H9 (cell line): ENCODE measurements at regions not wholly inside any gene's neighbourhood (a gene's known extent, or its start where the extent isn't known, plus 50 kb on each side); places are given as distances from the start of the nearest gene placed in this dataset.
A peak's percentile ranks its signal among the peaks of the same experiment; 100 is the strongest.

Experiments
- DNase-seq: peaks from one replicate; pipeline ENCODE4 v3.0.0-alpha.2; 2017
- H2AFZ ChIP-seq: one replicate; pipeline ENCODE4 v1.6.1; 2013; ENCODE audit warnings: mild to moderate bottlenecking, low read length, control low read depth, moderate library complexity
- H2AK5ac ChIP-seq: 2 replicates; pipeline ENCODE4 v1.6.1; 2013; ENCODE audit warnings: low read length, control low read depth, mixed read lengths; ENCODE audit not compliant: insufficient read length
- H2BK120ac ChIP-seq: one replicate; pipeline ENCODE4 v1.6.1; 2013; ENCODE audit warnings: low read depth, mild to moderate bottlenecking, low read length, control low read depth, inconsistent platforms; ENCODE audit not compliant: poor library complexity, severe bottlenecking
- H2BK12ac ChIP-seq: 2 replicates; pipeline ENCODE4 v1.6.1; 2013; ENCODE audit warnings: low read length, control low read depth, mixed read lengths, low read depth; ENCODE audit not compliant: insufficient read length
- H2BK15ac ChIP-seq: 2 replicates; pipeline ENCODE4 v1.6.1; 2013; ENCODE audit warnings: low read depth, low read length, control low read depth
- H2BK20ac ChIP-seq: one replicate; pipeline ENCODE4 v1.6.1; 2013; ENCODE audit warnings: low read depth, mild to moderate bottlenecking, low read length, control low read depth, inconsistent platforms; ENCODE audit not compliant: poor library complexity, severe bottlenecking
- H2BK5ac ChIP-seq: 2 replicates; pipeline ENCODE4 v1.6.1; 2013; ENCODE audit warnings: low read length, control low read depth, mixed read lengths; ENCODE audit not compliant: insufficient read length
- H3K14ac ChIP-seq: 2 replicates; pipeline ENCODE4 v1.6.1; 2013; ENCODE audit warnings: low read length, control low read depth; ENCODE audit not compliant: insufficient read depth
- H3K18ac ChIP-seq: 2 replicates; pipeline ENCODE4 v1.6.1; 2013; ENCODE audit warnings: low read depth, mild to moderate bottlenecking, mixed read lengths, low read length, control low read depth; ENCODE audit not compliant: insufficient read length
- H3K23ac ChIP-seq: 2 replicates; pipeline ENCODE4 v1.6.1; 2013; ENCODE audit warnings: low read length, control low read depth, mixed read lengths, low read depth; ENCODE audit not compliant: insufficient read length
- H3K23me2 ChIP-seq: 2 replicates; pipeline ENCODE4 v1.6.1; 2013; ENCODE audit warnings: low read depth, mild to moderate bottlenecking, mixed read lengths, low read length, control low read depth; ENCODE audit not compliant: insufficient read length, poor library complexity, severe bottlenecking
- H3K27ac ChIP-seq: 2 replicates; pipeline ENCODE4 v1.5.1; 2013; ENCODE audit warnings: low read length, control low read depth, mixed read lengths, low read depth; ENCODE audit not compliant: insufficient read length
- H3K27me3 ChIP-seq: 2 replicates; pipeline ENCODE4 v1.6.1; 2013; ENCODE audit warnings: low read length, control low read depth, inconsistent platforms; ENCODE audit not compliant: insufficient read depth
- H3K4ac ChIP-seq: 2 replicates; pipeline ENCODE4 v1.6.1; 2013; ENCODE audit warnings: low read depth, mild to moderate bottlenecking, control low read depth, inconsistent platforms, low read length, moderate library complexity
- H3K4me1 ChIP-seq: 2 replicates; pipeline ENCODE4 v1.6.1; 2013; ENCODE audit warnings: low read length, control low read depth, inconsistent platforms; ENCODE audit not compliant: insufficient read depth
- H3K4me2 ChIP-seq: 2 replicates; pipeline ENCODE4 v1.6.1; 2013; ENCODE audit warnings: low read length, control low read depth, mixed read lengths; ENCODE audit not compliant: insufficient read length, insufficient read depth
- H3K56ac ChIP-seq: 2 replicates; pipeline ENCODE4 v1.6.1; 2013; ENCODE audit warnings: low read depth, mild to moderate bottlenecking, mixed read lengths, low read length, control low read depth; ENCODE audit not compliant: insufficient read length
- H3K79me1 ChIP-seq: 2 replicates; pipeline ENCODE4 v1.6.1; 2013; ENCODE audit warnings: low read depth, mild to moderate bottlenecking, moderate library complexity, low read length, control low read depth, inconsistent platforms; ENCODE audit not compliant: insufficient read depth, poor library complexity, severe bottlenecking
- H3K79me2 ChIP-seq: 2 replicates; pipeline ENCODE4 v1.6.1; 2013; ENCODE audit warnings: low read length, control low read depth, inconsistent platforms; ENCODE audit not compliant: insufficient read depth
- H3K9ac ChIP-seq: 2 replicates; pipeline ENCODE4 v1.6.1; 2013; ENCODE audit warnings: low read length, control low read depth, mixed read lengths; ENCODE audit not compliant: insufficient read length; ENCODE audit errors: extremely low read depth
- H3K9me3 ChIP-seq: one replicate; pipeline ENCODE4 v1.6.1; 2013; ENCODE audit warnings: low read depth, low read length, inconsistent platforms; ENCODE audit not compliant: control insufficient read depth
- H3T11ph ChIP-seq: one replicate; pipeline ENCODE4 v1.6.1; 2013; ENCODE audit warnings: mild to moderate bottlenecking, low read length, control low read depth, inconsistent platforms
- H4K20me1 ChIP-seq: one replicate; pipeline ENCODE4 v1.6.1; 2013; ENCODE audit not compliant: control insufficient read depth, insufficient read length, insufficient read depth
- H4K5ac ChIP-seq: 2 replicates; pipeline ENCODE4 v1.6.1; 2013; ENCODE audit warnings: low read depth, mild to moderate bottlenecking, mixed read lengths, low read length, control low read depth; ENCODE audit not compliant: insufficient read length
- H4K8ac ChIP-seq: replicated peaks from 2 replicates; pipeline ENCODE4 v1.6.1; 2013; ENCODE audit warnings: low read length, control low read depth, mixed read lengths, low read depth; ENCODE audit not compliant: insufficient read length
- H4K91ac ChIP-seq: 2 replicates; pipeline ENCODE4 v1.6.1; 2013; ENCODE audit warnings: low read depth, mild to moderate bottlenecking, moderate library complexity, mixed read lengths, low read length, control low read depth; ENCODE audit not compliant: insufficient read length
- H3K27ac Mint-ChIP-seq, 3 experiments: 2 replicates in 2 of 3; 3 replicates in 1 of 3; pipeline ENCODE4 v1.8.0; 2020 to 2021; ENCODE audit warnings: mixed read lengths in 3 of 3, mild to moderate bottlenecking in 1 of 3, moderate library complexity in 1 of 3
- H3K27me3 Mint-ChIP-seq: 2 replicates; pipeline ENCODE4 v1.8.0; 2021; ENCODE audit warnings: low read depth, mild to moderate bottlenecking, moderate library complexity, mixed read lengths
- H3K36me3 Mint-ChIP-seq, 3 experiments: 2 replicates in 2 of 3; 3 replicates in 1 of 3; pipeline ENCODE4 v1.8.0; 2020 to 2021; ENCODE audit warnings: low read depth in 3 of 3, mixed read lengths in 3 of 3; ENCODE audit not compliant: insufficient read depth in 1 of 3
- H3K4me1 Mint-ChIP-seq, 2 experiments: 2 replicates each; pipeline ENCODE4 v1.8.0; 2020; ENCODE audit warnings: mixed read lengths in 2 of 2
- H3K4me3 Mint-ChIP-seq, 2 experiments: 2 replicates in 1 of 2; 3 replicates in 1 of 2; pipeline ENCODE4 v1.8.0; 2020 to 2021; ENCODE audit warnings: mild to moderate bottlenecking in 2 of 2, mixed read lengths in 2 of 2, moderate library complexity in 1 of 2
- H3K9me3 Mint-ChIP-seq, 2 experiments: 2 replicates in 1 of 2; 3 replicates in 1 of 2; pipeline ENCODE4 v1.8.0; 2020; ENCODE audit warnings: mild to moderate bottlenecking in 2 of 2, mixed read lengths in 2 of 2, moderate library complexity in 1 of 2
- CTCF ChIP-seq: fragments of 200-600 bp; sonication (generic); conservative IDR thresholded peaks from 3 replicates; pipeline ENCODE4 v1.8.0; 2021; ENCODE audit warnings: antibody characterized with exemption, mild to moderate bottlenecking
- WGBS: extraction: QIAGEN DNeasy Blood & Tissue Kit; methylation state at CpG from one replicate; pipeline ENCODE4 v1.1.7; 2013; ENCODE audit warnings: missing lambda C conversion rate, low lambda C conversion rate, mixed read lengths; ENCODE audit not compliant: insufficient read length; ENCODE audit errors: extremely low coverage; 5-methylcytosine and 5-hydroxymethylcytosine counted together

GRCh38 chr17:77698903-77699623 is 259.4 kb upstream of the TNRC6C start:
- no CpG with 5 or more reads among the region's 21 CpGs for WGBS
- Histone ChIP-seq H3K4me1 (no peaks in the 10 kb centered on the region; the same call in 1 of the 2 replicates), H4K8ac (no peak overlapping the region), H2BK20ac (no peak overlapping the region), H3K79me2 (no peaks in the 10 kb centered on the region), H3K14ac (no peak overlapping the region), H4K20me1 (no peaks in the 10 kb centered on the region), H3K23ac (no peak overlapping the region), H3K79me1 (no peaks in the 10 kb centered on the region), H3K4ac (no peak overlapping the region), H3K9me3 (peaks cover 7% of the 10 kb centered on the region), H2BK12ac (no peak overlapping the region), H3K27ac (no peak overlapping the region), H3K4me2 (no peak overlapping the region), H2AFZ (no peak overlapping the region), H3K9ac (no peak overlapping the region), H3K23me2 (peaks cover 13% of the 10 kb centered on the region), H2BK15ac (no peak overlapping the region), H2BK5ac (no peak overlapping the region), H2AK5ac (no peak overlapping the region), H2BK120ac (no peak overlapping the region), H3K18ac (no peak overlapping the region), H4K91ac (no peak overlapping the region), H3K27me3 (peaks cover 4% of the 10 kb centered on the region; the same call in 1 of the 2 replicates), H3T11ph (no peak overlapping the region), H3K56ac (no peak overlapping the region), H4K5ac (no peak overlapping the region)
- Mint-ChIP-seq H3K36me3 (peaks cover 11 to 25% (median 11%) of the 10 kb centered on the region in 3 experiments), H3K4me3 (no peak overlapping the region), H3K9me3 (peaks cover 24 to 25% of the 10 kb centered on the region in 2 experiments), H3K27ac (no peak overlapping the region), H3K4me1 (peaks cover 47 to 51% of the 10 kb centered on the region in 2 experiments), H3K27me3 (peaks cover 72% of the 10 kb centered on the region)
- peak; percentile 24 for DNase-seq
- no peak for TF ChIP-seq CTCF
